ENCODE measurements at regions not wholly inside any gene's neighbourhood (a gene's known extent, or its start where the extent isn't known, plus 50 kb on each side); places are given as distances from the start of the nearest gene placed in this dataset.

- TF ChIP-seq CTCF (IDR thresholded peaks at IDR 0.05) (no peak), POLR2A (IDR thresholded peaks at IDR 0.05) (no peak)
Observed at GRCh38 chr9:26735160-26735559, 157.4 kb downstream of the CAAP1 start.
